Daoy (cell line): ENCODE measurements at regions not wholly inside any gene's neighbourhood (a gene's known extent, or its start where the extent isn't known, plus 50 kb on each side); places are given as distances from the start of the nearest gene placed in this dataset.
"Not testable (repeated sequence)": the region's sequence is repeated elsewhere in the genome, so short reads cannot be mapped to it uniquely, and the experiment has no call there.

Experiments used
- DNase-seq: peaks from one replicate; pipeline ENCODE4 v3.0.0-alpha.2; 2015; ENCODE audit warnings: low read depth

- no peak for DNase-seq
These were observed 785.6 kb downstream of the TMTC2 start for GRCh38 chr12:83472350-83472749.

- no peak for DNase-seq
These were observed 784.6 kb downstream of the TMTC2 start for GRCh38 chr12:83471341-83471740.

GRCh38 chr12:83470749-83471148, 784.0 kb downstream of the TMTC2 start:
- no peak for DNase-seq

- DNase-seq = no peak
These were observed 782.5 kb downstream of the TMTC2 start for GRCh38 chr12:83468988-83469908.

- DNase-seq = no peak
These were observed 778.9 kb downstream of the TMTC2 start for GRCh38 chr12:83465632-83466031.

- DNase-seq = no peak
These were observed 775.7 kb downstream of the TMTC2 start for GRCh38 chr12:83462419-83462818.

GRCh38 chr12:83461336-83461935, 774.7 kb downstream of the TMTC2 start:
- no peak for DNase-seq

GRCh38 chr12:83451189-83451588, 764.5 kb downstream of the TMTC2 start:
- DNase-seq = no peak

GRCh38 chr12:83434600-83434999, 747.9 kb downstream of the TMTC2 start:
- DNase-seq = no peak

GRCh38 chr12:83432176-83432719, 745.5 kb downstream of the TMTC2 start:
- no peak for DNase-seq

- DNase-seq = not testable (repeated sequence)
These were observed 741.0 kb downstream of the TMTC2 start for GRCh38 chr12:83427586-83428136.

- DNase-seq = no peak
These were observed 728.3 kb downstream of the TMTC2 start for GRCh38 chr12:83414981-83415380.

GRCh38 chr12:83408851-83409250, 722.1 kb downstream of the TMTC2 start:
- DNase-seq = no peak

GRCh38 chr12:83408146-83408545, 721.4 kb downstream of the TMTC2 start:
- no peak for DNase-seq

- no peak for DNase-seq
These were observed 717.8 kb downstream of the TMTC2 start for GRCh38 chr12:83404521-83404920.

GRCh38 chr12:83390186-83390585, 703.5 kb downstream of the TMTC2 start:
- DNase-seq = no peak

- no peak for DNase-seq
These were observed 702.7 kb downstream of the TMTC2 start for GRCh38 chr12:83389237-83389996.

GRCh38 chr12:83388551-83388950, 701.8 kb downstream of the TMTC2 start:
- DNase-seq = no peak

- DNase-seq = no peak
These were observed 700.0 kb downstream of the TMTC2 start for GRCh38 chr12:83386527-83387264.

- no peak for DNase-seq
These were observed 691.6 kb downstream of the TMTC2 start for GRCh38 chr12:83378186-83378727.

GRCh38 chr12:83365317-83365716, 678.6 kb downstream of the TMTC2 start:
- DNase-seq = no peak
